LNCaP clone FGC (cell line): ENCODE measurements at regions not wholly inside any gene's neighbourhood (a gene's known extent, or its start where the extent isn't known, plus 50 kb on each side); places are given as distances from the start of the nearest gene placed in this dataset.

Experiments
- DNase-seq: peaks from one replicate; pipeline ENCODE4 v3.0.0-alpha.2; 2011; ENCODE audit warnings: low read depth
- H3K4me3 ChIP-seq: 2 replicates; pipeline ENCODE4 v1.5.1; 2011; ENCODE audit warnings: mild to moderate bottlenecking, low read depth, low read length, control low read depth
- CTCF ChIP-seq: IDR thresholded peaks from 2 replicates; pipeline ENCODE4 v1.5.1; 2012; ENCODE audit warnings: mild to moderate bottlenecking; ENCODE audit not compliant: control insufficient read depth, insufficient read depth; ENCODE audit errors: extremely low read depth

GRCh38 chr4:184529283-184529682 lies 54.9 kb upstream of the IRF2 start:
- TF ChIP-seq CTCF: no peak
- no peak overlapping the region for H3K4me3 ChIP-seq
- DNase-seq: no peak

- DNase-seq: no peak
- TF ChIP-seq CTCF: no peak
- no peak overlapping the region for H3K4me3 ChIP-seq
These were observed 54.4 kb upstream of the IRF2 start for GRCh38 chr4:184528713-184529112.

GRCh38 chr4:184528051-184528450 lies 53.7 kb upstream of the IRF2 start:
- no peak overlapping the region for H3K4me3 ChIP-seq
- TF ChIP-seq CTCF: no peak
- no peak for DNase-seq

- H3K4me3 ChIP-seq: no peak overlapping the region
- no peak for TF ChIP-seq CTCF
- no peak for DNase-seq
These were observed 51.9 kb upstream of the IRF2 start for GRCh38 chr4:184526228-184526627.
